NCI-H187 treated with DMSO at 0.1 percent for 48 hours (cell line): ENCODE measurements at regions not wholly inside any gene's neighbourhood (a gene's known extent, or its start where the extent isn't known, plus 50 kb on each side); places are given as distances from the start of the nearest gene placed in this dataset.
"Not testable (repeated sequence)": the region's sequence is repeated elsewhere in the genome, so short reads cannot be mapped to it uniquely, and the experiment has no call there.

ENCODE experiments used
- DNase-seq: peaks from one replicate; lab custom pipeline; 2025; lab: John Stamatoyannopoulos, UW

GRCh38 chr1:217921126-217921904, 290.2 kb downstream of the SPATA17 start:
- no peak for DNase-seq

DNA sequence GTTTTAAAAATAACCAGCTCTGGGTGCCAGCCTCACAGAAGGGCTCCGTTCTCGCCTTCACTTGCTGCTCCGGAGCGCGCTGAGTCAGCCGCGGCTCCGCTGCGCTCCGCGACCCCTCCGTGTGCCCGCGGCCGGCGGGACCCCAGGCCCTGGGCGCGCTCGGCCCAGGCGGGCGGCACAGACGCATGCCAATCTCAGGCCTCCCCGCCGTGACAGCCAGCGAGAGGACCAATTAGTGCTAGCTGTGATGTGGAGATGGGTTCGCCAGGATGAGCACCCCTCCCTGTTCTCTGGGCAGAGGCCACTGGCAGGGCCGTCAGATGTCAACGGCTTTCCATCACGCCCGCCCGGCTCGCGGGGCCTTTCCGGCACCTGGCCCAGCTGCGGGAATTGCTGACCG, 293.8 kb downstream of the SPATA17 start:
- no peak for DNase-seq

GRCh38 chr1:217929213-217929885, 298.2 kb downstream of the SPATA17 start:
- DNase-seq, result no peak

DNA sequence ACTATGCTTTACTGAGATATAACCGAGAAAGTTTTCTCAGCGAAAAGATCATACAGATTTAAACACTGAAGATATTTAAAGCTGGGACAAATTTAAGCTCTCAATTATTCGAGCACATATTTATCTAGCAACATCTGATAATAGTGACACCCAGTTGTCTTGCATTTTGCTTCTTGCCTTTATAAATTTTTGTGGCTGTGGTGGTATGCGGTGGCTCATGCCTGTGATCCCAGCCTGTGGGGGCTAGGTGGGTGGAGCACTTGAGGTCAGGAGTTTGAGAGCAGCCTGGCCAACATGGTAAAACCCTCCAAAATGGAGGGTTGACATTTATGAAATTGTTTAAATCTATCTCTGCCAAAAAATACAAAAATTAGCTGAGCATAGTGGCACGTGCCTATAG, 312.2 kb downstream of the SPATA17 start:
- DNase-seq, result no peak

DNA sequence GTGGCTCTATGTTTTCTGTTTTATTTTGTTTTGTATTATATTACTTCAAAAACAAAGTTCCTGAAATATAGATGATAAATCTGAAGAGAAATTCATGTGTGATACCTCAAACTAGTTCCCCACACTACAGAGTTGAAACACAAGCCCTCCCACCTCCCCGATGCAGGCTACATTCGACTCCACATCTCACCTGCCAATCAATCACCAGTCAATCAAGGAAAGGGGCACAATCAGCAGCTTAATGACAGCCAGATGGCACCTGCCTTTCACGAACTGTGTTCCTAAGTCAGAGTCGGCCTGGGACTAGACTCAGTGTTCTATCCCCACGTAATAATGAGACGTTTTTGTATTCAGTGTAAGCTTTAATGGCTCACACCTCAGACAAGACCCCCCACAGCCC, 313.4 kb downstream of the SPATA17 start:
- no peak for DNase-seq

- no peak for DNase-seq
Observed at GRCh38 chr1:217946511-217946910, 315.4 kb downstream of the SPATA17 start.

DNA sequence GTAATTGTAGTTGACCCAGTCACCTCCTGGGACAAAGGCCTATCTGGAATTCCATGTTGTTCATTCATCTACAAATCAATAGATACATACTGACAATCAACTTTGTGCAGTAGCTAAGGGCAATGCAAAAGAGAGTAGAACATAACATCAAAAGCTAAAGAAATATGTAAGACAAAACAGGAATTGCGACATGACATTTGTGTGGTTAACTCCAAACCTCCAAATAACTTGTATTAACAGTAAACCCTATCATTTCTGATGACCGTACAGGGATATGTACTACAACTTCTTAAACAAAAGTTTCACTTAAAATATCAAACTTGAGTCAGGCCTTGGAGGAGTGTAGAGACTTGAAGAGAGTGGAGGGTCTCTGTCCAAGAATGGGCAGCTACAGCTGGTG, 317.6 kb downstream of the SPATA17 start:
- no peak for DNase-seq

GRCh38 chr1:217953330-217953729, 322.2 kb downstream of the SPATA17 start:
- no peak for DNase-seq

DNA sequence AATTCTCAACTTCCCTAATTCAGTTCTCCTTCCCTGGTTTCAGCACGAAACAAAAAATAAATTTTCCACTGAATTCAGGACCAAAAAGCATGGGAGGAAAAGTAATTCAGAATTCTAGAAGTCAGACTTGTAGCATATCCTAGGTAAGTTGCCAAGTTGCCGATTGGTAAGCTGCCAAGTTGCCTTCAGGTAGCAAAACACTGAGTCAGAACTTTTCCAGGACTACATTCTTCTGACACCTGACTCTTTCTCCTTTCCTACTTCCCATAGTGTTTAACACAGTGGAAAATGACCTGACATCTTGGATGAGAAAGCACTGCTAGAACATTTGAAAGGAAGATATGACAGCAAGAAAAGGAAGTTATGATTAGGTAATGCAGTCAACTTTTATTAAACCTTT, 322.8 kb downstream of the SPATA17 start:
- no peak for DNase-seq

DNA sequence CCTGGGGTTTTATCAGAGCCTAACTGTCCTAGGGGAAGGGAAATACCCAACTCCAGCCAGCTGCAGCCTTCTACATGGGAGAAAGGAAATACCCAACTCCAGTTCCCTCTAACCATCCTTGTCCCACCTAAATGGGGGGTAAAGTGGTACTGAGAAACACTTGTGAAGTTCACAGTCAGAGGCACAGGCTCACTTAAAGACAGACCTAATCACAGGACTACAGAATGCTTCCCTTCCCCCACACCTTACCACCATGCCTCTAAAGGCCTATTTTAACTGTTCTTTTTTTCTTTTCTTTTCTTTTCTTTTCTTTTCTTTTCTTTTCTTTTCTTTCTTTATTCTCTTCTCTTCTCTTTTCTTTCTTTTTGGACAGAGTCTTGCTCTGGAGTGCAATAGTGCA, 324.6 kb downstream of the SPATA17 start:
- no peak for DNase-seq

DNA sequence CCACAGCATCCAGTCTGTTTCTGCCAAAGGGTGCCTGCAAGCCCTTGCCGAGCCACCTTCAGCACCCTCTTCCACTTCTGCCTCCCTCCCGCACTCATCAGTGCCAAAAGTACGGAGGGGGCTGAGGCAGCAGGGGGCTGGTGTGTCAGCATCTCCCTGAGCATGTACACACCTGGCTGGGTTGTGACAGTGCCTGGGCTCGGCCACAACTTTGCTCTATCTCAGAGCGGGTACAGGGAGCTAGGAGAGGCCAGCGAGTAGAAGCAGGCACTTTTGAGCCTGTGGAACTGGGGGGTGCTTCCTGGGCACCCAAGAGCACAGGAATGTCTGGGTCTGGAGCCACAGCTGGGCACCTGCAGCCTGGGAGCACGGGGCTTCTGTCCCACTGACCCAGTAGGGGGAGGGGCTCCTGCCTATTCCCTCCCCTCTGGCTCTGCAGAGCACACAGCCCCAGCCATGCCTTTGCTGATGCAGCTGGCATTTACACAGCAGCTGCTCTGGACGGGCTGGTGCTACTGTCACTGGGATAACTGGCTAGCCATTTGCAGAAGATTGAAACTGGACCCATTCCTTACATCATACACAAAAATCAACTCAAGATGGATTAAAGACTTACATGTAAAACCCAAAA, 319.8 kb upstream of the RRP15 start:
- no peak for DNase-seq

DNA sequence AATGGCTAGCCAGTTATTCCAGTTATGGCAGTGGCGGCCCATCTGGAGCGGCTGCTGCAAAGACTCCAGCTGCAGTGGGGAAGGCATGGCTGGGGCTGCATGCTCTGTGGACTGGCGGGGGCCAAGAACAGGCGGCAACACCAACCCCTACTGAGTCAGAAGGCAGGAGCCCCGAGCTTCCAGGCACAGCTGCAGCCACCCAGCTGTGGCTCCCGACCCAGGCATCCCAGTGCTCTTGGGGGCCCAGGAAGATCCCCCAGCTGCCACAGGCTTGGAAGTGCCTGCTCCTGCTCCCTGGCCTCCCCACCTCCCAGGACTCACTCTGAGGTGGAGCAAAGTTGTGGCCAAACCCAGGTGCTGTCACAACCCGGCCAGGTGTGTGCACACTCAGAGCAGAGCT, 317.0 kb upstream of the RRP15 start:
- DNase-seq, result no peak

DNA sequence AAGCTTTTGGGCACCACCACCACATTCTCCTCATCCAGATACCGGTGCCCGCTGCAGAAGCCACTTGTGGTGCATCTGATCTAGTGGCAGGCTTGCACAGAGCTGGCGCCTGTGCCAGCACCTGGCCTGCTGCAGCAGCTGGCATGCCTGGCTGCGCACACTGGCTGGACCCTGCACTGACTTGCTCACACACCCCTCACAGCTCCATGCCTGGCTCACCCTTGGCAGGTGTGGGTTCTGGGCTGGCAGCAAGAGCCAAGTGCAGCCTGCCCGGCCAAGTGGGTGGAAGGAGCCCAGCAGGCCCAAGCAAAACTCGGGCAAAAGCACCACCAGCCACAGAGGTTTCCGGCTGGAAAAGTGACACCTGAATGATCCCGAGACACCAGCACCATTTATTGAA, 315.7 kb upstream of the RRP15 start:
- no peak for DNase-seq

DNA sequence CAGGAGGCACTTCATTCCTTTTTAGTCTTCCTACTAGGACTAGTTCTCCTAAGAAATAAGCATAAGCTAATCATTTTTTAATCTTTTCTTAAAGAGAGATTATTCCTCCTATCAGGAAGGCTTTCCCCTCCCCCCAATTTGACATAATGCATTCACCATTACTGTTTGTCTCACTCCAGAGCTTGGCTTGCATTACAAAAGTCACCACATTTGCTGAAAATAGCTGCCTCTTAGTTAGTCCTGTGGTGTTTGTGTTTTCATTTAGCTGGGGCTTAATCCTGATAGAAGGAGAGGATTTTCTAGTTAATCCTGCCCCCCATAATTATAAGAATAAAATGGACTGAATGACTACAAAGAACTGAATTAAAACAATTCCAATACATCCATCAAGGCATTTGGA, 307.1 kb upstream of the RRP15 start:
- no peak for DNase-seq

DNA sequence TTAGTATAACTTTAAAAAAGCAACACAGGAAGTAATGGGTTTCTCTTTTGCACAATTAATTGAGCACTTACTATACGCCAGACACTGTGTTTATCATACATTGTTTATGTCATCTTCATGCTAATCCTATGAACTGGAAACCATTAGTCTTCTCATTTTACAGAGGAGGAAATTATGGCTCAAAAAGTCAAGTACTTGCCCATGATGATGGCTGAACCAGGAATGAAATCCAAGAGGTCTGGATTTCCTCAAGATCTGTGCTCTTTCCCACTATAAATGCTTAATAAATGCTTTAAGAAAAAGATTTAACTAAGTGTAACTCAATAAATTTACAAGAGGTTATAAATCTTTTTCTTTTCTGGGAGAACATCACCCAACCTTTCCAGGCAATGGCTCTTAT, 303.7 kb upstream of the RRP15 start:
- no peak for DNase-seq

GRCh38 chr1:217982331-217983050, 302.6 kb upstream of the RRP15 start:
- no peak for DNase-seq

GRCh38 chr1:217983051-217983375, 302.1 kb upstream of the RRP15 start:
- DNase-seq, result no peak

DNA sequence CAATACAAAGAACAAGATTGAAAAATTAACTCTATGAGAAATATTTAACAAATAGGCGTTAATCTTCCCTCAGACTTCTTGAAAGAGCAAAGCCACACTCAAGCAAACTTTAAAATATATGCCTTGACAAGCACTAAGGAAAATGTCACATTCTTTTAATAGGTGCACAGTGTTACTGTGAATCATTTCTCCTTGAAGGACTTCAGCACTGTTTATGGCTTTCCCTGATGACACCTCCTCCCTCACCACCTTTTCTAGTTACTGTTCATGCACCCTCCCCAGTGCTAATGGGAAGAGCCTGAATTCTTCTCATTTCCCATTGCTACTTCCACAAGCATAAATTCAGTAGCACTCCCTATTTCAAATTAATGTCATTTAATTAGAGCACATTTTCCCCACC, 299.5 kb upstream of the RRP15 start:
- DNase-seq, result no peak

GRCh38 chr1:217989510-217989909, 295.6 kb upstream of the RRP15 start:
- no peak for DNase-seq

- no peak for DNase-seq
Observed at GRCh38 chr1:217993439-217993838, 291.7 kb upstream of the RRP15 start.

DNA sequence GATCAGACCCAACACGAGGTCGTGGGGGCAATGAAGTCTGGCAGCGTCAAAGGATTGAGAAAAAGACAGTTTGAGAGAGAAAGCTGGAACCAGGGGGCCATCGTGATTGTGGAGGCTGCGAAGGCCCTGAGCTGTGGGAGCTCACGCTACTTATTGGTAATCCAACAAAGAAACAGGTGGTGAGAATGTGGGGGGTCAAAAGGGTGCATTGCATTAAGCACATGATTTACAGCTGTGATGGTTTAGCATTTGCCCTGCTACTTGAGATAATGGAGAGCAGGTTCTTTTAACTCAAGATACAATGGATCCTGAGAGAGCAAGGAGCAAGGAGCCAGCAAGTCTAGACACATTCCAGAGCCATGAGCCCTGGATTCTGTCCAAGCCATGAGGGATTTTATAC, 276.8 kb upstream of the RRP15 start:
- DNase-seq, result not testable (repeated sequence)

- DNase-seq, result not testable (repeated sequence)
Observed at GRCh38 chr1:218015106-218015505, 270.0 kb upstream of the RRP15 start.

- DNase-seq, result no peak
Observed at GRCh38 chr1:218024211-218024720, 260.8 kb upstream of the RRP15 start.
